Left renal cortex interstitium (tissue), 4 donors: ENCODE measurements at regions not wholly inside any gene's neighbourhood (a gene's known extent, or its start where the extent isn't known, plus 50 kb on each side); places are given as distances from the start of the nearest gene placed in this dataset.

Experiments used
- DNase-seq, 4 donors: peaks; one replicate each; pipeline ENCODE4 v3.0.0-alpha.2; 2013; ENCODE audit warnings: low read depth in 4 of 4, low spot score in 2 of 4, missing footprints in 1 of 4

DNA sequence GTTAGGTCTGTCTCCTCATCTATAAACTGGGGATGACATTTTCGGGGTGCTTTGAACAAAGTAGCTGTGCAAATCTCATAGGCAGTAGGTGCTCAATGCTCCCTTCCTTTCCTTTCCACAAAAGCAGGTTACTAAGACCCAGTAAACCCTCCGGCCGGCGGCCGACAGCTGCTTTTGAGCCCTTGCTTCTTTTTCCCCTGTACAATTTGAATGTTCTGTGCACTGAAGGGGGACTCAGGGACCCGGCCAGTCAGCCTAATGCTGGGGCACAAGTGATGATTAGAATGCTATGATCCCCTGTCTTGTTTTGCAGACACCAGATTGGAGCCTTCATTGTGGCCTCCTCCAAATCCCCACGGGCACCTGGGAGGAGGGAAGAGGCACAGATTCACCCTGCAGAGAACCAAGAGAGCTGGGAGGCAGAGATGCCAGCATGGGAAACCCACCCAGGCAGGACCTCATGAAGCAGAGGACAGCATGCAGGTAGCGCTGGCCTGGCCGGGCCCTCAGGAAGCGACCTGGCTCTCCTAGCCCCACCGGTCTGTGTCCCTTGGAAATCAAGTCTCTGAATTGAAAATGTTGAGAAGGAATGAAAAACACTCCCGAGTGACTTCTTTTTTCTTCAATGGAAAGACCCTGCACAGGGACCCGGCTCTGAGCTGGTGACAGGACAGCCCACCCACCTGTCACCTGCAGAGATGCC, 128.6 kb upstream of the HDAC4 start:
- DNase-seq = no peak

- no peak for DNase-seq
These were observed 128.1 kb upstream of the HDAC4 start for GRCh38 chr2:239528883-239529282.

GRCh38 chr2:239528146-239528545, 127.3 kb upstream of the HDAC4 start:
- DNase-seq = no peak

DNA sequence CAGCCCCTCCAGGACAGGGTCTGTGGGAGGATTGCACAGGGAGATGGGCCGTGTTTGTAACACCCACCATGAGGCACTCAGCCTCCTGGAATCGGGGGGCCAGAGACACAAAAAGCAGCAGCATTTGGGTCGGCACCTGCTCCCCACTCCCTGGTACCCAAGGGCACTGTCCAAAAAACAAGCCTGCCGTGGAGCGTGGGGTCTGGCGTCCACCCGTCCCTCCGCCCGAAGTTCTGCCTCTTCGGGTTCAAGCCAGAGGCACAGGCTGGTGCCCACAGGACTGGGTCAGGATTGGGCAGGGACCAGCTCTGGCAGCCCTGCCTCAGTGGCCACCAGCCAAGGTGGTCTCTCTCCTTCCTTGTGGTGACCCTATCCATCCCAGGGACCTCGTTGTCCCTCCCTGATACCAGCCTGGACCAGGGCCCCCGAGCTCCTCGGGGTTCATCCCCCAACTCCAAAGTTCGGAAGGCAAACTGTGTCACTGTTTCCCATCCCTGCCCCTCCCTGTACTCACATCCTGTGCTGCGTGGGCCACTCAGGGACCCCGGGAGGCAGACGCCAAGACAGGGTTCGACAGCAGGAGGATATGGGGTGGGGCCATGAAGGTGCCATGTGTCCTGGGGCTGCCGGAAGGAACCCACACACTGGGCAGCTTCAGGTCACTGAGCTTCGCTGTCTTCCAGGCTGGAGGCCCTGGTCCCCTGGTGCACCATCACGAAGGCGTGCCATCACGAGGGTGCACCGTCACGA, 126.0 kb upstream of the HDAC4 start:
- no peak for DNase-seq

DNA sequence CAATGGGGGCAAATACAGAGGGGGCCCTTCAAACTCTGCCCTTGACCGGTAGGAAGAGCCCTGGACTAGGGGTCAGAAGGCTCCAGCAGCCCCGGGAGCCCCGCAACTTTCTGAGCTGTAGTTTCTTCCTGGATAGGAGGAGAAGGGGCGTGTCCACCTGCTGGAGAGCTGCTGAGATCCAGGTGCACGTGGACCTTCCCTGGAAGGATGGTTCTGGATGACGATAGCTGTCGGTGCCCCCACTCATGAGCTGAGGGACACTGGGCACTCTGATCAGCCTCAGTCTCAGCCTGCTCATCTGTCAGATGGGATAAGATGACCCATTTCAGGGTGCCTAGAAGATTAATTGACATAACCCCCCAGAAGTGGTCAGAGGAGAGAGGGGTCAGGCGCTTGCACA, 125.2 kb upstream of the HDAC4 start:
- DNase-seq = no peak

- no peak for DNase-seq
These were observed 123.1 kb upstream of the HDAC4 start for GRCh38 chr2:239523954-239524330.

DNA sequence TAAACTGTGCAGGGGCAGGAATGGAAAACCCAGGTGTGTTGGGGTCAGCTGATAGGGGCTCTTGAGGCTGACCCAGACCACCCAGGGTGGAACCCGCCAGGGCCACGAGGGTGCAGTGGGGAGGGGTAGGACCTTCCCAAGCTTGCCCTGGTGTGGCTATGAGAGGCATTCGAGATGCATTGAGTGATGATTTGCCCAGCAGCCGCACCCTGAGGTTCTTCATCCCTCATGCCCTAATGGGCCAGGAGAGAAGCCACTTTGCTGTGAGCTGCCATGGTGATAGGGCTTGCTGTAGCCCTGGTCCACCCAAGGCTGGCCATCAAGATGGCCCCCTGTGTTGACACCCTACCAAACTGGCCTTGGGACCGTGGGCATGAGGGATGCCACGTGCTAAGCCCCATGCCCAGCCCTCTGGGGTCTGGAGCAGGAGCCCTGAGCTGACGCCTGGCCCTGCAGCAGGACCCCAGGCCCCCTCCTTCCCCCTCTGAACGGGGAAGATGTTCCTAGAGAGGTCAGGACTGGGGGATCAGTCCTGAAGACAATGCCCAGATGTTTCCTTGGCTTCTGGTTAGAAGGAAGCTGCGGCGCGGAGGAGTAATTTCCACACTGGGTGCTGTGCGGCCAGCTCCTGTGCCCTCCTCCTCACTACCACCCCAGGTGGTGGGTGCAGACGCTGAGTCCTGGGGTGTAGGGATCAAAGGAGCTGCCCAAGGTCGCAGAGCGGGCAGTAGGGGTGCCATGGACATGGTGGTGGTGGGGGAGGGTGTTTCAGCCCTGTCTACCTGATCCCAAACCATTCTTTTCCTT, 122.5 kb upstream of the HDAC4 start:
- DNase-seq = no peak

- DNase-seq = no peak
These were observed 121.9 kb upstream of the HDAC4 start for GRCh38 chr2:239522740-239523119.

- DNase-seq = no peak
These were observed 121.4 kb upstream of the HDAC4 start for GRCh38 chr2:239522002-239522739.

DNA sequence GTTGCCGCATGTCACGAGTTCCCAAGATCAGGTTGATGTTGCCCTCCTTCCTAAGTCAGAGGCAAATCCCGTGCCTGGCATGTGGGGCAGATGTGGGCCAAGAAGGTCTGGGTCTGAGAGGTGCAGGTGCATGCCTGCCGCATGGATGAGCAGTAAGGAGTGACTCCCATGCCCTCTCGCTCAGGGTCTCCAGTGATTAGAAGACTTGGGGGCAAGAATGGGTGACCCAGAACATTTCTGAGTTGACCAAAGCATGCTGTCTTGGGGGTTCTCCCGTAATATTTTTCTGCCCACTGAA, 120.6 kb upstream of the HDAC4 start:
- DNase-seq = no peak

DNA sequence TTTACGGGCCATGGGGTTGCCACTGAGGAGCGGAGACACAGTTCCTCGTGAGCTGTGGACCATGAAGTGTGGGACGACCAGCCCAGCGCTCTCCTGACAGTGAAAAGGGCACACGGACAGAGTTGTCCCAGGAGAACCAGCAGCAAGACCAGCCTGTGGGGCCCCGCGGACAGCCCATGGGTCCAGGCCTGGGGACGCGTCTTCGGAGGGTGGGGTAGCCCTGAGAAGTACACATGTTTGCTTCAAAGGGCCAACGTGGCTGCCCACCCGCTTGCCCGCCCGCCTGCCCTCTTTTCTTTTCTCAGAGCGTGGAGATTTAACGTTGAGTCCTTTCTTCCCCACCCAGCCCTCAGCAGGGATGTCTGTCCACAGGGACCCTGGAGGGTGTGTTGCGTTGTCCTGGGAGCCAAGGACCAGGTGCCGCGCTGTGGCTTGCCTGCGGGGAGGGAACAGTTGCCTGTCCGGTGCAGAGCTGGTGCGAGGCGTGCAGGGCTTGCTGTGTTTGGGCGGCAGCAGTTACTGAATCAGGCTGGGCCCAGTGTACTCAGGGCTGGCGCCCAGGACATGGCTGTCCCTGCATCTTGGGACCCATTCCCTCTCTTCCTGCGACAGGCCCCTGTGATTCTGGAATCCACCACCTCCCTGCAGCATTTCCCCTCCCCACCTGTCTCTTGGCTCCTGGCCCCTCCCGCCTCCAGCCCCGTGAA, 120.1 kb upstream of the HDAC4 start:
- DNase-seq = no peak

DNA sequence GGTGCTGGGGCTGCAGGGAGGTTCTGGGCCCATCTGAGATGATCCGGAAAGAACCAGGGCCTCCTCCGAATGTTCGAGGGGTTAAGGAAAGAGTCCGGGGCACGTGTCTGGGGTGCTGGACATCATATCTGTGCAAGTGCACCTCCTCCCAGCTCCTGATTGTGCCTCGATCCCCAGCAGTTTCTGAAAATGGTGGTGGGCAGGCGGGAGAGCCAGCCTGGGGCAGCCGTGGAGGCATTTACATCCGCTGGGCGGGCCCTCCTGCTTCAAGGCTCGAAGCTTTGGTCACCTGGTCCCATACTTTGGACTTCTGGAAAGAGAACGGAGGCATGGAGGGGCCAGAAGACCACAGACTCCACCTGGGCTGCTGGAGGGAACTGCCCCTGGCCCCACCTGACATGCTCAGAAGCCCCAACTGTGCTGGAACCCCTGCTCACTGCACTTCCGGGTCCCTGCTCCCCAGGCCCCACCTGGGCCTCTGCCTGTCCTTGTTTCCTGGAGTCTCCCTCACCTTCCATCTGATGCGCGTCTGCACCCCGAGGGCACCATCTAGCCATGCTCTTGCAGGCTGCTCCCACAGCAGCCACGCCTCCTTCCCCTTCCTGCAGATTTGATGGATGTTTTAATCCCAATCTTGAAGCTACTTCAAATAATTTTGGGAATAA, 119.2 kb upstream of the HDAC4 start:
- DNase-seq = no peak

GRCh38 chr2:239519089-239519920, 118.5 kb upstream of the HDAC4 start:
- DNase-seq = no peak

DNA sequence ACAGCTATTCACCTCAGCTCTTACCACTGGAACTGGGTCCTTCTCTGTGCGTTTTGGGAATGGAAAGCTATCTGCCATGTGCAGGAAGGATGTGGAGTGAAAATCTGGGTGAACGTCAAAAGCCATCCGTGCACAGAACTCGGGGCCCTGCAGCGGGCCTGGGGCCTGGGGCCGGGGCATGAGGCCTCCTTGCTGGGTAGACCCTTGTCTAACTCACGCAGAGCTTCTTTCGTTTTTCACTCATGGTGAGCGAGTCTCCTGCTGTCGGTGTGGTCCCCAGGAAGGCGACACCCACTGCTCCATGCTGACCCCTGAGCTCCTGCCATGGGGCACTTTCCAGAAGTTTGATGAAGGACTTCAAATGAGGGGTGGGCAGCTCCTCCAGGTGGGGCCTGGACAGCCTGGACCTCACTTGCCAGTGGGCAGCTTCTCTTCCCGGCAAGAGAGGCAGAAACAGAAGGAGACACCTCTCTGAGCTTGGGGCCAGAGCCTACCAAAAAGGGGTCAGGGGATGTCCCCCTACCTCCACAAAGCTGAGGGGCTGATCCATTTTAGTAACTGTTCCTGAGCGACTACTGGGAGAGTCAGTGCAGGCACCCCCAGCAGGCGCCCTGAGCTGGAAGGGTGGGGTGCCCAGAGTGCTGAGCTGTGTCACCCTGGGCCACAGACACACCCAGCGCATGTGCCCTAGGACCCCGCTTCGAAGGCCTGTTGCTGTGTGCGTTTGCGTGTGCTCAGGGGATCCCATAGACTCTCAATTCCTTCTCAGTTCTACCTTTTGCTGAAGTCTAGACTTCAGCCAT, 117.7 kb upstream of the HDAC4 start:
- DNase-seq = no peak

DNA sequence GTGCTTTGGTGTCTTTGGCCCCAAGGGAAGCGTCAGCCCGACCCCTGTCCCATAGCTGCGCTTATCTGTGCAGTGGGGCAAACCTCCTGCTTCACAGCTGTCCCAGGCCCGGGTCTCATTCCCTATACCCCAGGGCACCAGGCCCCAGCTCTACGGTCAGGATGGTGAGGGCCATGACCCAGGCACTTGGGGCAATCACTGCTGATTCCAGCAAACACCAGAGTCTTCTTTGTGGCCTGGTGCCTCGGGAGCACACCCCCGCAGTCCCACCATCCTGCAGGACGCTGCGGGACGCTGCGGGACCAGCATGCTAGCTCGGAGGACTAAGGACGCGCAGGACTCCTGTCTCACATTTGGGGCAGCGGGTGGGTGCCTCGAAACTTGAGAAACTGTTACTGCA, 116.9 kb upstream of the HDAC4 start:
- no peak for DNase-seq

DNA sequence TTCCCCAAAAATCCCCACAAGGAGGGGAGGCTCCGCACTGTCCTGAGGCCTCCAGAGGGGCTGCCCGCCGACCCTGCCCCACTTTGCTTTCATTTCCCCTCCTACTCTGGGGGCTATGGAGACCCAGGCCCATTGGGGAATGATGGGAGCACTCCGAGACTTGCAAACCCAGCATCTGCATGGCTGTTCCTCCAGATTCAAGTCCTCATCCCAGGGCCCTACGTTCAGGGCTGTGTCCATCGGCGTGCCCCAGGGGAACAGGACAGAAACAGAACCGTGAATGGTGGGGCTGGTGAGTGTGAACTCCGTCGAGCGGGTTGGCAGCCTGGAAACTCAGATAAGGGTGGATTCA, 116.1 kb upstream of the HDAC4 start:
- no peak for DNase-seq

DNA sequence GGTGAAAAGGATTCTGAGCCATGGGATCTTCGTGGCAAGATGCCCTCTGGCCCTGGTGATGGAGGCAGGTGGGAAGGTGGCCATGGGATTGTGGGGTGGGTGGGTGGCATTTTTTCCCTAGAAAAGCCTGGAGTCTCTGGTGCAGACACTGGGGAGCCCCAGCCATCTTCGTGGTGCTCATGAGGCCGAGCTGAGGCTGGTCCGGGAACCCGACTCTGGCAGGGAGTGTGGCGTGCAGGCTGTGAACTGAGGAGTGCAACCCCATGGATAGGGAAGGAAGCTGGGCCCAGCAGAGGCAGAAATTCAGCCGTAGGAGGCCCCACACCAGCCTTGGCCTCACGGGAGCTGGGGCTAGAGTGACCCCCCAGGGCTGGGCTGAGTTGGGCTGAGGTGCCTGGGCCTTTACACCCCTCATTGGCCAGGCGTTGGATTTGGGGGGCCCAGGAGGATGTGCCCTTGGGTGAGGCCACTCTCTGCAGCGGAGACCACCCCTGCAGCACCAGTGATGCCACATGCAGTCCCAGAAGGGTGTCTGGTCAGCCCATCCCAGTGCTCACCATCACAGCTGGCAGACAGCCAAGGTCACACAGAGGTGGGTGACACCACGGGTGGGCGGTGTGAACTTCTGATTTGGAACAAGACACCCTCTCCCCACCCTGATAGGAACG, 115.6 kb upstream of the HDAC4 start:
- no peak for DNase-seq
